ENCODE measurements at regions not wholly inside any gene's neighbourhood (a gene's known extent, or its start where the extent isn't known, plus 50 kb on each side); places are given as distances from the start of the nearest gene placed in this dataset.
A peak's percentile ranks its signal among the peaks of the same experiment; 100 is the strongest.
"Not testable (repeated sequence)": the region's sequence is repeated elsewhere in the genome, so short reads cannot be mapped to it uniquely, and the experiment has no call there.

GRCh38 chr7:15143936-15144335 is 241.4 kb upstream of the DGKB start:
- H3K4me3 ChIP-seq (ENCODE audit: low read depth, low read length), result no peak overlapping the region
- no peaks in the 10 kb centered on the region for H3K4me1 ChIP-seq (ENCODE audit: control insufficient read depth, insufficient read depth, low read length)
- H3K27ac ChIP-seq (ENCODE audit: low read depth, low read length), result no peak overlapping the region
- no peak overlapping the region for H3K9ac ChIP-seq (ENCODE audit: low read length)
- no peaks in the 10 kb centered on the region for H3K27me3 ChIP-seq (ENCODE audit: control insufficient read depth, insufficient read depth, low read length)
- no peaks in the 10 kb centered on the region for H3K36me3 ChIP-seq (ENCODE audit: control insufficient read depth, insufficient read depth, low read length)
- 0 out of 2 replicates have a peak, but pooled peaks cover 3% of the 10 kb centered on the region for H3K9me3 ChIP-seq (ENCODE audit: control insufficient read depth, insufficient read depth, low read depth, low read length)

- no peak overlapping the region for H3K9ac ChIP-seq (ENCODE audit: low read length)
- no peaks in the 10 kb centered on the region for H3K27me3 ChIP-seq (ENCODE audit: control insufficient read depth, insufficient read depth, low read length)
- no peaks in the 10 kb centered on the region for H3K9me3 ChIP-seq (ENCODE audit: control insufficient read depth, insufficient read depth, low read depth, low read length)
- no peaks in the 10 kb centered on the region for H3K4me1 ChIP-seq (ENCODE audit: control insufficient read depth, insufficient read depth, low read length)
- H3K4me3 ChIP-seq (ENCODE audit: low read depth, low read length), result no peak overlapping the region
- no peak overlapping the region for H3K27ac ChIP-seq (ENCODE audit: low read depth, low read length)
- H3K36me3 ChIP-seq (ENCODE audit: control insufficient read depth, insufficient read depth, low read length), result no peaks in the 10 kb centered on the region
Measured at GRCh38 chr7:15143121-15143520, 240.6 kb upstream of the DGKB start.

DNA sequence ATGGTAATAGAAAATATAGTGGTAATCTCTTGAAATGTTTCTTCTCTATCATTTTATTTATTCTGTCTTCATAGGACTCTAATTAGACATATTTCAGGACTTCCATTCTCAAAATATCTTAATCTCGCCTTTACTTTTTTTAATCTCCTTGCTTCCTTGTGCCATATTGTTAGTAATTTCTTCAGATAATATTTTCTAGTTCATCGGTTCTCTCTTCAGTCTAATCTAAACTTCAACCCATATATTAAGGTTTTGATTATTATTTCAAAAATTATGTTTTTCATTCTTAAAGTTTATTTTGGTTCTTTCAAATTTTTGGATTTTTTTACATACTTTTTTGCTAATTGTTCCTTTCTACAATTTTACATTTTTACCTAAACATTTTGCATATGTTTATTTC is 237.9 kb upstream of the DGKB start:
- H3K27me3 ChIP-seq (ENCODE audit: control insufficient read depth, insufficient read depth, low read length), result no peaks in the 10 kb centered on the region
- no peak overlapping the region for H3K27ac ChIP-seq (ENCODE audit: low read depth, low read length)
- no peak overlapping the region for H3K9ac ChIP-seq (ENCODE audit: low read length)
- H3K9me3 ChIP-seq (ENCODE audit: control insufficient read depth, insufficient read depth, low read depth, low read length), result no peaks in the 10 kb centered on the region
- no peak overlapping the region for H3K4me3 ChIP-seq (ENCODE audit: low read depth, low read length)
- H3K36me3 ChIP-seq (ENCODE audit: control insufficient read depth, insufficient read depth, low read length), result no peaks in the 10 kb centered on the region
- no peaks in the 10 kb centered on the region for H3K4me1 ChIP-seq (ENCODE audit: control insufficient read depth, insufficient read depth, low read length)

DNA sequence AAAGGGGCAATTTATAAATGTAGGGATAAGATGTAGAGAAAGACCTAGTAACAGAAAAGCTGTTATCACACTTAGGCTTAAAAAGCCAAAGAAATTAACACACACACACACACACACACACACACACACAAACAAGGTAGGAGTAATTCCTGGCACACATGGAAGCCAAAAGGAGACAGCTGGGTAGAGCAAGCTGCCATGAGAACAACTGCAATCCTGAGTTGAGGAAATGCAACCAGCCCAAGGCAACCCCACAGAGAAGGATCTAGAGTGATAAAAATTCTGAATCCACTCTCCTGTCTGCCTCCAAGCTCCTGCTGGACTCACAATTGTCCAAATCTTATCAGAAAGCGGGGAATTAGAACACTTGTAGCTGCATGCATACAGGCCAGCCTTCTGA is 229.1 kb upstream of the DGKB start:
- no peaks in the 10 kb centered on the region for H3K27me3 ChIP-seq (ENCODE audit: control insufficient read depth, insufficient read depth, low read length)
- H3K4me3 ChIP-seq (ENCODE audit: low read depth, low read length), result no peak overlapping the region
- no peaks in the 10 kb centered on the region for H3K36me3 ChIP-seq (ENCODE audit: control insufficient read depth, insufficient read depth, low read length)
- H3K9ac ChIP-seq (ENCODE audit: low read length), result peak overlapping the region; percentile 12
- no peaks in the 10 kb centered on the region for H3K4me1 ChIP-seq (ENCODE audit: control insufficient read depth, insufficient read depth, low read length)
- no peaks in the 10 kb centered on the region for H3K9me3 ChIP-seq (ENCODE audit: control insufficient read depth, insufficient read depth, low read depth, low read length)
- no peak overlapping the region for H3K27ac ChIP-seq (ENCODE audit: low read depth, low read length)

GRCh38 chr7:15130666-15131541 is 228.4 kb upstream of the DGKB start:
- no peaks in the 10 kb centered on the region for H3K27me3 ChIP-seq (ENCODE audit: control insufficient read depth, insufficient read depth, low read length)
- no peak overlapping the region for H3K9ac ChIP-seq (ENCODE audit: low read length)
- no peaks in the 10 kb centered on the region for H3K36me3 ChIP-seq (ENCODE audit: control insufficient read depth, insufficient read depth, low read length)
- no peaks in the 10 kb centered on the region; the same call in 1 of the 2 replicates for H3K4me1 ChIP-seq (ENCODE audit: control insufficient read depth, insufficient read depth, low read length)
- no peaks in the 10 kb centered on the region for H3K9me3 ChIP-seq (ENCODE audit: control insufficient read depth, insufficient read depth, low read depth, low read length)
- H3K4me3 ChIP-seq (ENCODE audit: low read depth, low read length), result no peak overlapping the region
- no peak overlapping the region for H3K27ac ChIP-seq (ENCODE audit: low read depth, low read length)

DNA sequence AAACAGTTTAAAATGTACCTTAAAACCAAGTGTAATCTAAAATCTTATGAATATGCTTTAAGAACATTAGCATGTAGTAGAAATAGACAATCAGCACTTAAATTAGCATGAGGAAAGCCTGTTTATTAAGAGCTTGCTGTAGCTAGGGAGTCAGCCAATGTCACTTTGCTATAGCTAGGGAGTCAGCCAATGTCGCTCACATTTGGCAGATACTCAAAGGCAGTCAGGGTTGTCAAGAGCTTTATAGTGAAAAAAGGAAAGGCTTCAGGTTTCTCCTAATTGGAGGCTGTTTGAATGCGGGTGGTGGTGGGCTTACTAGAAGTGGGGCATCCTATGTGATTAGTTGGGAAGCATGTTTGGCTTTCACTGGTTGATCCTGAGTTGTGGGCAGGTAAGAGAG is 226.2 kb upstream of the DGKB start:
- no peak overlapping the region for H3K27ac ChIP-seq (ENCODE audit: low read depth, low read length)
- H3K4me1 ChIP-seq (ENCODE audit: control insufficient read depth, insufficient read depth, low read length), result no peaks in the 10 kb centered on the region; the same call in 1 of the 2 replicates

GRCh38 chr7:15126653-15127052 is 224.1 kb upstream of the DGKB start:
- H3K9me3 ChIP-seq (ENCODE audit: control insufficient read depth, insufficient read depth, low read depth, low read length); H3K4me3 ChIP-seq (ENCODE audit: low read depth, low read length); H3K4me1 ChIP-seq (ENCODE audit: control insufficient read depth, insufficient read depth, low read length); H3K27me3 ChIP-seq (ENCODE audit: control insufficient read depth, insufficient read depth, low read length); H3K36me3 ChIP-seq (ENCODE audit: control insufficient read depth, insufficient read depth, low read length): not testable (repeated sequence)
- H3K9ac ChIP-seq (ENCODE audit: low read length), result peak overlapping the region; percentile 59
- H3K27ac ChIP-seq (ENCODE audit: low read depth, low read length), result peak overlapping the region; percentile 77; the same call in 1 of the 2 replicates

More for the DNA sequence above, 226.2 kb upstream of the DGKB start:
- H3K4me3 ChIP-seq (ENCODE audit: low read depth, low read length), result no peak overlapping the region
- H3K27me3 ChIP-seq (ENCODE audit: control insufficient read depth, insufficient read depth, low read length), result no peaks in the 10 kb centered on the region
- no peak overlapping the region for H3K9ac ChIP-seq (ENCODE audit: low read length)
- no peaks in the 10 kb centered on the region for H3K36me3 ChIP-seq (ENCODE audit: control insufficient read depth, insufficient read depth, low read length)
- H3K9me3 ChIP-seq (ENCODE audit: control insufficient read depth, insufficient read depth, low read depth, low read length), result no peaks in the 10 kb centered on the region

- Histone ChIP-seq H3K4me1 (ENCODE audit: control insufficient read depth, insufficient read depth, low read length) (no peaks in the 10 kb centered on the region; the same call in 1 of the 2 replicates), H3K9ac (ENCODE audit: low read length) (no peak overlapping the region), H3K9me3 (ENCODE audit: control insufficient read depth, insufficient read depth, low read depth, low read length) (peaks cover 3% of the 10 kb centered on the region; the same call in 1 of the 2 replicates), H3K4me3 (ENCODE audit: low read depth, low read length) (no peak overlapping the region), H3K36me3 (ENCODE audit: control insufficient read depth, insufficient read depth, low read length) (no peaks in the 10 kb centered on the region), H3K27ac (ENCODE audit: low read depth, low read length) (no peak overlapping the region), H3K27me3 (ENCODE audit: control insufficient read depth, insufficient read depth, low read length) (no peaks in the 10 kb centered on the region)
Measured at GRCh38 chr7:15123901-15124300, 221.3 kb upstream of the DGKB start.

DNA sequence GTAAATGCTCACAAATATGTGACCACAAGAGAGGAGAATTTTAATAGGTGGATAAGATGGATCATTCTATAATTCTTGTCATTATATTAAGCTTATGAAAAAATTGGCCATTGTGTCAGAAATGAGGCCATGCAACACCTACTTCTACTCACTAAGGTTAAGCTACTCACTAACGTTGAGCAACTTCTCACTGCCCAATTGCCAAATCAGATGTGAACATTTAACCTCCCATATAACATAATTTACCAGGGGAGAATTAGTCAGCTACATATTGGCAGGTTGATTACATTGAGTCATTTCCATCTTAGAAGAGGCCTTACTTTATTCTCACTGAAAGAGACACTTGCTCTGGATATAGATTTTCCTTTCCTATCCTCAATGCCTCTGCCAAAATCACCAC is 211.2 kb upstream of the DGKB start:
- H3K27ac ChIP-seq (ENCODE audit: low read depth, low read length), result no peak overlapping the region
- no peak overlapping the region for H3K9ac ChIP-seq (ENCODE audit: low read length)
- no peaks in the 10 kb centered on the region for H3K9me3 ChIP-seq (ENCODE audit: control insufficient read depth, insufficient read depth, low read depth, low read length)
- no peak overlapping the region for H3K4me3 ChIP-seq (ENCODE audit: low read depth, low read length)
- H3K36me3 ChIP-seq (ENCODE audit: control insufficient read depth, insufficient read depth, low read length), result no peaks in the 10 kb centered on the region
- H3K4me1 ChIP-seq (ENCODE audit: control insufficient read depth, insufficient read depth, low read length), result no peaks in the 10 kb centered on the region
- no peaks in the 10 kb centered on the region for H3K27me3 ChIP-seq (ENCODE audit: control insufficient read depth, insufficient read depth, low read length)

DNA sequence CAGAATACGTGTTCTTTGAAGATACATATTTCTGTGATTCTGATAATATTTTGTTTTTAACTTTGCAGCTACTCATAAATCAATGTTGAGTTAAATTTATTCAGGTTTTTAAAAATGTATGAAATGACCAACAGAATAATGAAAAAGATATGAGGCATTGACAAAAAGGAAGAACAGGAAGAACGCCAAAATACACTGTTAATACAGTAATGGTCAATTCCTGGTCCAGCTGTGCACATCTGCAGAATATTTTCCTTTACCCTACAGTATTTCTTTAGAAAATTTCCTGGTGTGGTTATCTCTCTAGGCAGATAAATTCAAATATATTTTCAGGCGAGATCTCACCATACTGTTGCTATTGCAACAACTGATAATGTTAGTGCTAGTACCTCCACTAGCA is 203.2 kb upstream of the DGKB start:
- no peaks in the 10 kb centered on the region for H3K36me3 ChIP-seq (ENCODE audit: control insufficient read depth, insufficient read depth, low read length)
- H3K27me3 ChIP-seq (ENCODE audit: control insufficient read depth, insufficient read depth, low read length), result no peaks in the 10 kb centered on the region
- no peak overlapping the region for H3K4me3 ChIP-seq (ENCODE audit: low read depth, low read length)
- no peak overlapping the region for H3K9ac ChIP-seq (ENCODE audit: low read length)
- H3K27ac ChIP-seq (ENCODE audit: low read depth, low read length), result no peak overlapping the region
- H3K4me1 ChIP-seq (ENCODE audit: control insufficient read depth, insufficient read depth, low read length), result no peaks in the 10 kb centered on the region
- H3K9me3 ChIP-seq (ENCODE audit: control insufficient read depth, insufficient read depth, low read depth, low read length), result no peaks in the 10 kb centered on the region

DNA sequence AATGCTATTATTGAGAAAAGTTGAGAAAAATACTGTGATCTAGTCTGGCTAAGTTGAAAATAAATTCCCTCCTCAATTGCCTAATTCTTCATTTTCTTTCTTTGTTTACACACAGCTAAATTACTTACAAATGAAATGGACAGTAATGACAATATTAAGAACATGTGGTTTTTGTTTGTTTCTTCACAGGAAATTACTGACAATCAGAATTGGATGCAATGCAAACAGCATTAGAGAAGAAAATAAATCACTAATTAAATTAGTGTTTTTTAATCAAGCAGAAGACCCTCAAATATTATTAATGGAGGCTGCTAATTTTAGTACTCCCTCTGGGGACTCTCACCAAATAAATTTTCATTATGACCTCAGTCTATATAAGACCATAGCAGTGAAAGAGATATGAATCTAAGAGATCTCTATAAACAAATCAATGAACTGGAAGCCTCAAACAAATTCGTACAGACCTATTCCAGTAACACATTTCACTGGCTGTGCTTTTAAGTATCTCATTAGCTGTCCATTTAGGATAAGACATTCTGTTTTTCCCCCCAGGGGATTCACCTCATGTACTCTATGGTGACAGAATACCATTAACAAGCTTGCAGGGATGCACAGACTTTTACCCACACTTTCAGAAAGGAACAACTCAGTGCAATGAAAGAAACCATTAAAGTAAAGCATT is 202.0 kb upstream of the DGKB start:
- Histone ChIP-seq H3K9ac (ENCODE audit: low read length) (no peak overlapping the region), H3K4me3 (ENCODE audit: low read depth, low read length) (no peak overlapping the region), H3K9me3 (ENCODE audit: control insufficient read depth, insufficient read depth, low read depth, low read length) (no peaks in the 10 kb centered on the region), H3K36me3 (ENCODE audit: control insufficient read depth, insufficient read depth, low read length) (no peaks in the 10 kb centered on the region), H3K27me3 (ENCODE audit: control insufficient read depth, insufficient read depth, low read length) (no peaks in the 10 kb centered on the region), H3K4me1 (ENCODE audit: control insufficient read depth, insufficient read depth, low read length) (no peaks in the 10 kb centered on the region), H3K27ac (ENCODE audit: low read depth, low read length) (no peak overlapping the region)

All from HUES6 (cell line).